Spleen (tissue), 7 donors: ENCODE measurements at regions not wholly inside any gene's neighbourhood (a gene's known extent, or its start where the extent isn't known, plus 50 kb on each side); places are given as distances from the start of the nearest gene placed in this dataset.

Experiments used
- POLR2A ChIP-seq, 3 donors: fragments of 450-650 bp; IDR thresholded peaks; one replicate each; pipeline ENCODE4 v1.5.1; 2017; ENCODE audit warnings: antibody characterized with exemption in 3 of 3, mild to moderate bottlenecking in 1 of 3
- POLR2AphosphoS5 ChIP-seq, 3 donors: sonication (generic); formaldehyde crosslinking; IDR thresholded peaks; one replicate each; pipeline ENCODE4 v1.5.1; 2017; ENCODE audit warnings: antibody characterized with exemption in 3 of 3
- TF ChIP-seq, protein P1 (sequence below), 11 experiments: fragments of 200-600 bp in 7 of 11; fragments of 450-650 bp in 4 of 11; sonication (generic) in 4 of 11; IDR thresholded peaks in 8 of 11; conservative IDR thresholded peaks in 3 of 11; 1 replicate in 7 of 11; 2 replicates in 4 of 11; pipeline versions ENCODE4 v1.4.0 to v1.8.0; 2016 to 2021; ENCODE audit warnings: antibody characterized with exemption in 11 of 11, inconsistent platforms in 4 of 11, mild to moderate bottlenecking in 1 of 11
- donor health status: DM: no; HTN: no; CAD: no; lungs with moderate emphysema.
- donor health status: DM: no; HTN: no; CAD: no.
- donor health status: DM: no; HTN: no; CAD: no.

DNA sequence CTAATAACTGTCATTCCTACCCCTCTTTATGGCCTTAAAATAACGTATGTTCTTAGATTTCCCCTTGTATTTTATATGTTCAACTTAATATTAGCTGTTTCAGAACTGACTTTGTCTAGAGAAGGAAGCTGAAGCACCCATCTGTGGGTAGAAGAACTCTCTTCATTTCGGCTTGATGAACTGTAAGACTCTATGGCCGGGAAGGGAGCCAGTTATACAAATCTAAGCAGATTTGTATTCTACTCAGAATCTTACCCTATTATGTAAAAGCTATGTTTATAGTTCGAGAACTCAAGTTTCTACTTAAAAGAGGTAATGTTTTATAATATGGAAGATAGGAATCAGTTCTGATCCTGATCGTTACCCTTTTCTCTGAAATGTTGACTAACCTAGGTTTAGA, 390.9 kb upstream of the PRICKLE1 start:
- TF ChIP-seq POLR2A (IDR thresholded peaks at IDR 0.05) (no peak), POLR2AphosphoS5 (IDR thresholded peaks at IDR 0.05) (no peak)
- TF ChIP-seq, protein P1, sequence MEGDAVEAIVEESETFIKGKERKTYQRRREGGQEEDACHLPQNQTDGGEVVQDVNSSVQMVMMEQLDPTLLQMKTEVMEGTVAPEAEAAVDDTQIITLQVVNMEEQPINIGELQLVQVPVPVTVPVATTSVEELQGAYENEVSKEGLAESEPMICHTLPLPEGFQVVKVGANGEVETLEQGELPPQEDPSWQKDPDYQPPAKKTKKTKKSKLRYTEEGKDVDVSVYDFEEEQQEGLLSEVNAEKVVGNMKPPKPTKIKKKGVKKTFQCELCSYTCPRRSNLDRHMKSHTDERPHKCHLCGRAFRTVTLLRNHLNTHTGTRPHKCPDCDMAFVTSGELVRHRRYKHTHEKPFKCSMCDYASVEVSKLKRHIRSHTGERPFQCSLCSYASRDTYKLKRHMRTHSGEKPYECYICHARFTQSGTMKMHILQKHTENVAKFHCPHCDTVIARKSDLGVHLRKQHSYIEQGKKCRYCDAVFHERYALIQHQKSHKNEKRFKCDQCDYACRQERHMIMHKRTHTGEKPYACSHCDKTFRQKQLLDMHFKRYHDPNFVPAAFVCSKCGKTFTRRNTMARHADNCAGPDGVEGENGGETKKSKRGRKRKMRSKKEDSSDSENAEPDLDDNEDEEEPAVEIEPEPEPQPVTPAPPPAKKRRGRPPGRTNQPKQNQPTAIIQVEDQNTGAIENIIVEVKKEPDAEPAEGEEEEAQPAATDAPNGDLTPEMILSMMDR (IDR thresholded peaks at IDR 0.05 in 8 of 11, conservative IDR thresholded peaks at IDR 0.05 in 3 of 11), result no peak
